Right renal pelvis (tissue), 4 donors: ENCODE measurements at regions not wholly inside any gene's neighbourhood (a gene's known extent, or its start where the extent isn't known, plus 50 kb on each side); places are given as distances from the start of the nearest gene placed in this dataset.
"Not testable (repeated sequence)": the region's sequence is repeated elsewhere in the genome, so short reads cannot be mapped to it uniquely, and the experiment has no call there.

ENCODE experiments used
- DNase-seq, 4 donors: peaks; one replicate each; pipeline ENCODE4 v3.0.0-alpha.2; 2013; ENCODE audit warnings: low read depth in 4 of 4, low spot score in 3 of 4, missing footprints in 1 of 4

GRCh38 chr6:78758297-78758798 is 109.0 kb upstream of the IRAK1BP1 start:
- DNase-seq: not testable (repeated sequence)

GRCh38 chr6:78768271-78768670 is 99.1 kb upstream of the IRAK1BP1 start:
- DNase-seq: no peak

GRCh38 chr6:78770765-78771164 is 96.6 kb upstream of the IRAK1BP1 start:
- no peak for DNase-seq

GRCh38 chr6:78771586-78771985 is 95.8 kb upstream of the IRAK1BP1 start:
- DNase-seq: no peak

- no peak for DNase-seq
Observed at GRCh38 chr6:78781001-78781400, 86.3 kb upstream of the IRAK1BP1 start.

GRCh38 chr6:78783366-78783765 is 84.0 kb upstream of the IRAK1BP1 start:
- DNase-seq: not testable (repeated sequence)

GRCh38 chr6:78797270-78797669 is 70.1 kb upstream of the IRAK1BP1 start:
- no peak for DNase-seq

- no peak for DNase-seq
Observed at GRCh38 chr6:78799682-78800081, 67.7 kb upstream of the IRAK1BP1 start.

- DNase-seq: not testable (repeated sequence)
Observed at GRCh38 chr6:78806792-78807191, 60.6 kb upstream of the IRAK1BP1 start.

- DNase-seq: not testable (repeated sequence)
Observed at GRCh38 chr6:78807655-78808355, 59.5 kb upstream of the IRAK1BP1 start.

- DNase-seq: no peak
Observed at GRCh38 chr6:78808356-78808891, 58.9 kb upstream of the IRAK1BP1 start.

GRCh38 chr6:78808933-78809332 is 58.4 kb upstream of the IRAK1BP1 start:
- no peak for DNase-seq

- DNase-seq: no peak
Observed at GRCh38 chr6:78810146-78810545, 57.2 kb upstream of the IRAK1BP1 start.

- DNase-seq: no peak
Observed at GRCh38 chr6:78810698-78811097, 56.7 kb upstream of the IRAK1BP1 start.
